ENCODE measurements at regions not wholly inside any gene's neighbourhood (a gene's known extent, or its start where the extent isn't known, plus 50 kb on each side); places are given as distances from the start of the nearest gene placed in this dataset.

DNA sequence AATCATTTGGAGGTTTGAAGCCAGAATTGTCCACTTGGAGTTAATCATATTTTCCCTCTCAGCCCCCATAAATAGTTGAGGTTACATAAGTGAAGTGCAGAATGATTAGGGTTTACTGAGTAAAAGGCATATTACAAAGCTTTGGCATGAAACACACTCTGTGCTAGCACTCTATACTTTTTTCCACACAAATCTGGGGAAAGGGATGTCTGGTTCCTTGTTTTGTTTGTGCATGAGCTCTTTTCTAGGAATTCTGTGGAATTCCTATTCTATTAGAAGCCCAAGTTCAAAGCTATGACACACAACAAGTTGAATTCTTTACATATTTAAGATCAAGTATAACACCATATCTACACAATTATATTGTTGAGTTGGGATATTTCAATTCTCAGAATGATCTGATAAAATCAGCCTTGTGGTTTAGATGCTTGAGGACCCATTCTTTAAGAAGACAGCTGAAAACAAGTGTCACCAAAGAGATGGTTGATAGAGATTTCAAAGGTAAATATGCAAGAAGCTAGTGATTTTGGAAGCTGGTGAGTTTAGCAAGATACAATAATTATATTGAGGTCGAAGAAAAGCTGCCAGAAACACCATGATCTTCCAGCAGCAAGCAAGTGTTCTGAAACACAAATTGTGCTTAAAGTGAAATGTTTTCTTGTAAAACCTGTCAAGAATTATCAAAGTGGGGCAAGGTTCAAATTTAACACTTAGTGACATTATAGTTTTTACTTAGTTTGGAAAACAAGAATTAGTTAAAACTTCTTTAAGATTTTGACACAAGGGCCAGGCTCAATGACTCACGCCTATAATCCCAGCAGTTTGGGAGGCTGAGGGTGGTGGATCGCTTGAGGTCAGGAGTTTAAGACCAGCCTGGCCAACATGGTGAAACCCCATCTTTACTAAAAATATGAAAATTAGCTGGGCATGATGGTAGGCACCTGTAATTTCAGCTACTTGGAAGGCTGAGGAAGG, 122.6 kb downstream of the INHBA start:
- TF ChIP-seq, protein P1, sequence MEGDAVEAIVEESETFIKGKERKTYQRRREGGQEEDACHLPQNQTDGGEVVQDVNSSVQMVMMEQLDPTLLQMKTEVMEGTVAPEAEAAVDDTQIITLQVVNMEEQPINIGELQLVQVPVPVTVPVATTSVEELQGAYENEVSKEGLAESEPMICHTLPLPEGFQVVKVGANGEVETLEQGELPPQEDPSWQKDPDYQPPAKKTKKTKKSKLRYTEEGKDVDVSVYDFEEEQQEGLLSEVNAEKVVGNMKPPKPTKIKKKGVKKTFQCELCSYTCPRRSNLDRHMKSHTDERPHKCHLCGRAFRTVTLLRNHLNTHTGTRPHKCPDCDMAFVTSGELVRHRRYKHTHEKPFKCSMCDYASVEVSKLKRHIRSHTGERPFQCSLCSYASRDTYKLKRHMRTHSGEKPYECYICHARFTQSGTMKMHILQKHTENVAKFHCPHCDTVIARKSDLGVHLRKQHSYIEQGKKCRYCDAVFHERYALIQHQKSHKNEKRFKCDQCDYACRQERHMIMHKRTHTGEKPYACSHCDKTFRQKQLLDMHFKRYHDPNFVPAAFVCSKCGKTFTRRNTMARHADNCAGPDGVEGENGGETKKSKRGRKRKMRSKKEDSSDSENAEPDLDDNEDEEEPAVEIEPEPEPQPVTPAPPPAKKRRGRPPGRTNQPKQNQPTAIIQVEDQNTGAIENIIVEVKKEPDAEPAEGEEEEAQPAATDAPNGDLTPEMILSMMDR (IDR thresholded peaks at IDR 0.05; ENCODE audit: low read depth, low read length), result no peak
- no peak for TF ChIP-seq POLR2A (IDR thresholded peaks at IDR 0.05; ENCODE audit: extremely low read depth, insufficient read length)
- TF ChIP-seq, protein P2, sequence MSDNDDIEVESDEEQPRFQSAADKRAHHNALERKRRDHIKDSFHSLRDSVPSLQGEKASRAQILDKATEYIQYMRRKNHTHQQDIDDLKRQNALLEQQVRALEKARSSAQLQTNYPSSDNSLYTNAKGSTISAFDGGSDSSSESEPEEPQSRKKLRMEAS (IDR thresholded peaks at IDR 0.05; ENCODE audit: low read depth, low read length), result no peak
